Thoracic aorta (tissue), 2 donors: ENCODE measurements at regions not wholly inside any gene's neighbourhood (a gene's known extent, or its start where the extent isn't known, plus 50 kb on each side); places are given as distances from the start of the nearest gene placed in this dataset.

Source experiments
- ATAC-seq: fragments of 150-250 bp; one replicate; pipeline ENCODE4 v1.8.0; 2017; ENCODE audit warnings: low read depth; ENCODE audit not compliant: insufficient number of reproducible peaks, low FRiP score
- DNase-seq: peaks from one replicate; pipeline ENCODE4 v3.0.0-alpha.2; 2020; ENCODE audit warnings: low spot score
- H3K27ac ChIP-seq, 2 donors: fragments of 200-600 bp; sonication (generic); 1 replicate in 1 of 2; 2 replicates in 1 of 2; pipeline ENCODE4 v1.5.1; 2016; ENCODE audit warnings: mild to moderate bottlenecking in 2 of 2, moderate library complexity in 2 of 2
- H3K27me3 ChIP-seq: fragments of 200-600 bp; sonication (generic); replicated peaks from 2 replicates; pipeline ENCODE4 v1.6.0; 2016; ENCODE audit warnings: mild to moderate bottlenecking; ENCODE audit not compliant: insufficient read depth
- H3K36me3 ChIP-seq: fragments of 200-600 bp; sonication (generic); one replicate; pipeline ENCODE4 v1.5.1; 2016
- H3K4me1 ChIP-seq, 2 donors: fragments of 200-600 bp; sonication (generic); 1 replicate in 1 of 2; 2 replicates in 1 of 2; pipeline versions ENCODE4 v1.5.1 to v1.6.0; 2016; ENCODE audit warnings: low read depth in 2 of 2, mild to moderate bottlenecking in 1 of 2; ENCODE audit not compliant: control insufficient read depth in 1 of 2
- H3K4me3 ChIP-seq: fragments of 200-600 bp; sonication (generic); 2 replicates; pipeline ENCODE4 v1.5.1; 2016; ENCODE audit warnings: mild to moderate bottlenecking
- H3K9me3 ChIP-seq: fragments of 200-600 bp; sonication (generic); 2 replicates; pipeline ENCODE4 v1.5.1; 2016
- CTCF ChIP-seq: fragments of 200-600 bp; sonication (generic); IDR thresholded peaks from one replicate; pipeline ENCODE4 v1.5.1; 2019; ENCODE audit warnings: antibody characterized with exemption

DNA sequence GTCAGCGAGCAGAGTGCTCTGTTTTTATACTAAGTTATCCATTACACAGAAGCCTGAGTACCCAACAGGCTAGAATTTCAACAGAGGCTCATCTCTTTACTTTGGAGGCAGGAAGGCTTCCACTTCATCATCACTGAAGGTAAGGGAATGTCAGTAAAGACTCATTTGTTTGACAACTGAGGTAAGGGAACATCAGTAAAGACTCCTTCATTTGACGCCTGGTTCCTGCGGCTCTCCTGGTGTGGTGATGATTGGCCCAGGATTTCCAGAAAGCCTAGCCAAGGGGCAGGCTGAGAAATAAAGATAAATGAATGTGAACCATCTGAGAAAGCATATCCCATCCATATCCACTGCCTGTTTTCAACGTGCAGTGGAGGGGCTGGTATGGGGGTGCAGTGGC is 244.6 kb upstream of the ECI2 start:
- Histone ChIP-seq H3K4me1 (no peaks in the 10 kb centered on the region), H3K36me3 (no peaks in the 10 kb centered on the region), H3K9me3 (peaks cover 16% of the 10 kb centered on the region), H3K27me3 (no peaks in the 10 kb centered on the region), H3K27ac (no peak overlapping the region), H3K4me3 (no peak overlapping the region)
- ATAC-seq (no peak), DNase-seq (no peak)
- TF ChIP-seq CTCF: no peak

DNA sequence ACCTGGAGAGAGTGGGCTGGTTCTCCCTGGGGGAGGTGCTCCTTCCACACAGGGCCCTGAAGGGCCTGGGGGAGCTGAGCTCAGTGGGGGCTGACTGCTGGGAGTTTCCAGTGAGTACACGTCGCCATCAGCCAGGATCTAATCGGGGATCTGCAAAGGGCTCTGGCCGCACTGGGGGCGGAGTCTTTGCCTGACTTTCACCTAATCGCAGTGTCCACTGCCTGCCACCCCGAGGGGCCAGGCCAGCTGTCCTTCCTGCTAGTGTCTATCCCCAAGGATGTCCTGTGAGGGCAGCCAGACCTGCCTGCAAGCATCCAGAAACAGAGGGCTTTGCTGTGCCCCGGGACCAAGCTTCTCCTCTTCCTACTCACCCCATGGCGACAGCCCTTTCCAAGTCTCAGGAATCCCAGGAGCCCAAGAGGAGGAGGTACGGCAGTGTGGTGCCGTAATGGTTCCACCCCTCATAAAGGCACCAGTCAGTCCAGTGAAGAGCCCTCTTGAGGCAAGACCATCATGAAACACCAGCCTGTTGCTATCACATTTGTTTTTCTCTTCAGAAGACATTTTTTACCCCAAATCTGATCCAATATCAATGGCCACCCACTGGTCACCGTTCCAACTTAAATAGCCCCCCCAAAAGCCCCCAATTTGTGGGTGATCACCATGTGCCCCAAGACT is 243.1 kb upstream of the ECI2 start:
- H3K4me1 ChIP-seq: no peaks in the 10 kb centered on the region
- TF ChIP-seq CTCF: no peak
- no peaks in the 10 kb centered on the region for H3K27me3 ChIP-seq
- H3K27ac ChIP-seq: no peak overlapping the region
- no peak for DNase-seq
- peaks cover 4% of the 10 kb centered on the region for H3K9me3 ChIP-seq
- no peak for ATAC-seq
- no peak overlapping the region for H3K4me3 ChIP-seq
- H3K36me3 ChIP-seq: no peaks in the 10 kb centered on the region

DNA sequence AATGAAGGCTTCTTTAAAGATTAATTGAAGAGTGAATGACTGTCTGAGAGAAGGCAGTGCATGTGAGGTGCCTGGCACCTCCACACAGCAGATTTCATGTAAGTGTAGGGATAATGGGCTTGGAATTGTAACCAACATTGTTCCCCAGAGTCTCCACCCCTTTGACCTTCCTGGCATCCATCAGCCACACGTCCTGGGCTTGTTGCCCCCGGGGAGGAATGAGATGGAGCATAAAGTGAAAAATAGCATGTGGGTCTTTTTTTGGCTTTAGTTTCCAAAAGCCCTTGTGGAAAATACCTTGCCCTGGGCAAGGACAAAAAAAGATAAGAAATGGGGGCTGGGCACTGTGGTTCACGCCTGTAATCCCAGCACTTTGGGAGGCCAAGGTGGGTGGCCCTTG is 242.2 kb upstream of the ECI2 start:
- Histone ChIP-seq H3K27me3 (no peaks in the 10 kb centered on the region), H3K4me3 (no peak overlapping the region), H3K4me1 (no peaks in the 10 kb centered on the region), H3K27ac (no peak overlapping the region), H3K36me3 (no peaks in the 10 kb centered on the region), H3K9me3 (no peaks in the 10 kb centered on the region)
- DNase-seq (no peak), ATAC-seq (no peak)
- no peak for TF ChIP-seq CTCF

DNA sequence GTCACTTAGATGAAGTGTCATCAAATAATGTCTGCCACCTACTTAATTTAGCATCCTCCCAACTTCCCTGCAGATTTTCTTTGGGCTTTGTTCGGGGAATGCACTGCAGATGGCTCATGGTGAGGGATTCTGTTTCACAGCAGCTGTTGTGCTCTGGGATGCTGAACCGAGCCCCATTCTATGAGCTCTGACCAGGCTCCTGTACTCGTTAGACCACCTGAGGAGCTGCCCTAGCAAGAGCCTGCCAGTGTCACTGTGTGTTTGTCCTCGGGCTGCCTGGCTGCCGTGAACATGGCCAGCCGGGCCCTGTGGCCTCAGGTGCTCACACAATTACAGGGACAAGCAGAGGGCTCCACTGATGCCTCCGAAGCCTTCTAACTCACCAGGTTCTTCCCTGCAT is 238.8 kb upstream of the ECI2 start:
- no peak for DNase-seq
- ATAC-seq: no peak
- peaks cover 3 to 14% of the 10 kb centered on the region in 2 donors for H3K4me1 ChIP-seq
- H3K36me3 ChIP-seq: no peaks in the 10 kb centered on the region
- no peak for TF ChIP-seq CTCF
- H3K27ac ChIP-seq: no peak overlapping the region
- no peaks in the 10 kb centered on the region for H3K9me3 ChIP-seq
- no peaks in the 10 kb centered on the region for H3K27me3 ChIP-seq
- H3K4me3 ChIP-seq: no peak overlapping the region

- Histone ChIP-seq H3K27ac (no peak overlapping the region), H3K27me3 (no peaks in the 10 kb centered on the region), H3K4me3 (no peak overlapping the region), H3K36me3 (no peaks in the 10 kb centered on the region), H3K4me1 (peaks cover 3 to 14% of the 10 kb centered on the region in 2 donors), H3K9me3 (no peaks in the 10 kb centered on the region)
- no peak for DNase-seq
- no peak for ATAC-seq
- no peak for TF ChIP-seq CTCF
Measured at GRCh38 chr6:4372866-4373265, 237.5 kb upstream of the ECI2 start.
